Breast epithelium (tissue), 3 donors: ENCODE measurements at regions not wholly inside any gene's neighbourhood (a gene's known extent, or its start where the extent isn't known, plus 50 kb on each side); places are given as distances from the start of the nearest gene placed in this dataset.

Source experiments
- CTCF ChIP-seq, 3 donors: fragments of 450-650 bp; IDR thresholded peaks; one replicate each; pipeline ENCODE4 v1.5.1; 2016 to 2017; ENCODE audit warnings: antibody characterized with exemption in 3 of 3, mild to moderate bottlenecking in 3 of 3, moderate library complexity in 3 of 3
- POLR2A ChIP-seq: fragments of 450-650 bp; IDR thresholded peaks from one replicate; pipeline ENCODE4 v1.6.1; 2016; ENCODE audit warnings: antibody characterized with exemption, mild to moderate bottlenecking, moderate library complexity
- POLR2AphosphoS5 ChIP-seq, 3 donors: sonication (generic); formaldehyde crosslinking; IDR thresholded peaks; one replicate each; pipeline ENCODE4 v1.6.1; 2017; ENCODE audit warnings: antibody characterized with exemption in 3 of 3

GRCh38 chr13:50404116-50404515 is 388.9 kb downstream of the KCNRG start:
- no peak for TF ChIP-seq CTCF (IDR thresholded peaks at IDR 0.05)
- TF ChIP-seq POLR2AphosphoS5 (IDR thresholded peaks at IDR 0.05) = no peak
- no peak for TF ChIP-seq POLR2A
